Gastroesophageal sphincter (tissue), 4 donors: ENCODE measurements at regions not wholly inside any gene's neighbourhood (a gene's known extent, or its start where the extent isn't known, plus 50 kb on each side); places are given as distances from the start of the nearest gene placed in this dataset.

Experiments used
- ATAC-seq: fragments of 150-250 bp; one replicate; pipeline ENCODE4 v1.9.1; 2016; ENCODE audit warnings: mild to moderate bottlenecking, moderate library complexity
- H3K27ac ChIP-seq, 4 donors: fragments of 200-600 bp; sonication (generic) in 3 of 4; 1 replicate in 3 of 4; 2 replicates in 1 of 4; pipeline ENCODE4 v1.5.1; 2016 to 2019
- H3K27me3 ChIP-seq: fragments of 200-600 bp; sonication (generic); one replicate; pipeline ENCODE4 v1.5.1; 2019
- H3K36me3 ChIP-seq, 2 donors: fragments of 200-600 bp; sonication (generic); one replicate each; pipeline ENCODE4 v1.5.1; 2019; ENCODE audit warnings: control low read depth in 1 of 2
- H3K4me1 ChIP-seq, 3 donors: fragments of 200-600 bp; sonication (generic); 1 replicate in 2 of 3; 2 replicates in 1 of 3; pipeline ENCODE4 v1.5.1; 2016 to 2019; ENCODE audit warnings: control low read depth in 2 of 3
- H3K4me3 ChIP-seq, 2 donors: fragments of 200-600 bp; sonication (generic); one replicate each; pipeline ENCODE4 v1.5.1; 2019; ENCODE audit warnings: mild to moderate bottlenecking in 1 of 2, moderate library complexity in 1 of 2
- H3K9me3 ChIP-seq, 3 donors: fragments of 200-600 bp; sonication (generic); one replicate each; pipeline ENCODE4 v1.5.1; 2017 to 2019; ENCODE audit warnings: control low read depth in 2 of 3
- EP300 ChIP-seq: sonication (generic); formaldehyde crosslinking; IDR thresholded peaks from one replicate; pipeline ENCODE4 v1.6.1; 2017; ENCODE audit warnings: antibody characterized with exemption, mild to moderate bottlenecking
- POLR2A ChIP-seq, 2 donors: fragments of 450-650 bp; IDR thresholded peaks; one replicate each; pipeline ENCODE4 v1.6.1; 2017; ENCODE audit warnings: antibody characterized with exemption in 2 of 2, mild to moderate bottlenecking in 2 of 2, moderate library complexity in 1 of 2
- POLR2AphosphoS5 ChIP-seq: sonication (generic); formaldehyde crosslinking; IDR thresholded peaks from one replicate; pipeline ENCODE4 v1.6.1; 2017; ENCODE audit warnings: antibody characterized with exemption
- WGBS, 2 donors: methylation state at CpG; one replicate each; pipeline ENCODE4 v1.1.5; 2018; ENCODE audit warnings: low coverage in 1 of 2; 5-methylcytosine and 5-hydroxymethylcytosine counted together
- TF ChIP-seq, protein P1 (sequence below), 4 experiments: fragments of 200-600 bp in 2 of 4; fragments of 450-650 bp in 2 of 4; sonication (generic) in 1 of 4; IDR thresholded peaks; one replicate each; pipeline ENCODE4 v1.5.1; 2017 to 2019; ENCODE audit warnings: antibody characterized with exemption in 4 of 4, mild to moderate bottlenecking in 2 of 4, moderate library complexity in 2 of 4

DNA sequence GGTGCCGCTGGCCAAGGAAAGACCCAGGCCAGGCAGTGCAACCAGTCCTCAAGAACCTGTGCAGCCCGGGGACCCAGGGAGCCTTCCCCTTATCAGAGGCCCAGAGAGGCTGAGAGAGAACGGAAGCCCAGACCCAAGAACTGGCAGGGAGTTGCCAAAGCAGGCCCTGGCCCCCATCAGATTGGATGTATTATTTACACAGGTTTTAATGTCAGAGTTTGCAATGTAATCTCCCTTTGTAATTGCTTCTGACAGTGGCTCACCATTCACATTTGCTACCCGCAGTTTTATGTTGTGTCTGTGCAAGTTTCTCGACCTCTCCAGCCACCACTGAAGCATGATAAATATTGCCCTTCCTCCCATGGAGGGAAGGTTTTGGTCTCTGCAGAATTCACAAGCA is 660.9 kb downstream of the LIG4 start:
- Histone ChIP-seq H3K27me3 (no peaks in the 10 kb centered on the region), H3K27ac (no peak overlapping the region), H3K36me3 (no peaks in the 10 kb centered on the region), H3K4me1 (no peaks in the 10 kb centered on the region), H3K4me3 (no peak overlapping the region), H3K9me3 (no peaks in the 10 kb centered on the region)
- TF ChIP-seq EP300 (no peak), POLR2AphosphoS5 (no peak)
- WGBS, 2 donors: 41 to 60% methylated on average over 3 of the region's 5 CpGs
- ATAC-seq: no peak

DNA sequence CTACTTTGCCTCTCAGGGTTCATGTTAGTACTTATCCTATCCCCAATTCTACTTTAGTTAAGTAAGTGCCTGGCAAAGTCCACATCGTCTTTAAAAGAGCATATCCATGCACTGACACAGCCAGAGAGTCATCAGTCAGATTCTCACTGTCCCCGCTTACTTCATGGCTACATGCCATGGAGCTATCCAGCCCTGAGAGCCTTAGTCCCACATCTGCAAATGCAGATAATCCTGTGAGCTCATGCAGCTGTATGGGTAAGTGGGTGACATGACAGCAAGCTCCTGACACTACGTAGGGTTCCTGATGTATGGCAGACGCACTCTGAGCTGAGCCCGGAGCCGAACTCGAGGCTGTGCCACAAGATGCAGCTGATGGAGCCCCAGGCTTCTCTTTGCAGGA is 661.5 kb downstream of the LIG4 start:
- H3K36me3 ChIP-seq: no peaks in the 10 kb centered on the region
- WGBS, 2 donors: 13 to 52% methylated on average over 1 to 5 of the region's 7 CpGs
- ATAC-seq: no peak

DNA sequence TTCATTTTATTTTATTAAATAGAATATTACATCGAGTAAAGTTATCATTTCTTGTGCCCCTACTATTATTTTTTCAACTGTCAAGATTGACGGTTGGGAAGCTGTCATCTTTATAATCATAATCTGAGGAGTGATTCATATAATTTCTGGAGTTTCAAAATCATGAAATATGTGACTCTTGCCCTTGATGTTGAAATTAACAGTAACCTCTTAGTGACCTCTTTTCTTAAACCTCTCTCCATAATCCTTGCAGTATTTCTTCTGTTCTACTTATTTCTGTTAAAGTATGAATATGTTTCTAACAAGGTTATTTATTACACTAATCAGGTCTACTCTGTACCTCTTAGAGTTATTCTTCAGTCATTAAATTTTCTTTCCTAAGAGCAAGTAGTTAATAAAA is 663.8 kb downstream of the LIG4 start:
- Histone ChIP-seq H3K9me3 (no peaks in the 10 kb centered on the region), H3K27ac (no peak overlapping the region), H3K4me3 (no peak overlapping the region), H3K27me3 (no peaks in the 10 kb centered on the region), H3K36me3 (no peaks in the 10 kb centered on the region), H3K4me1 (no peaks in the 10 kb centered on the region)
- 46 to 69% methylated on average over 2 of the region's 2 CpGs for WGBS, 2 donors
- ATAC-seq: no peak
- TF ChIP-seq POLR2AphosphoS5 (no peak), POLR2A (IDR thresholded peaks at IDR 0.05) (no peak), EP300 (no peak)
- TF ChIP-seq, protein P1, sequence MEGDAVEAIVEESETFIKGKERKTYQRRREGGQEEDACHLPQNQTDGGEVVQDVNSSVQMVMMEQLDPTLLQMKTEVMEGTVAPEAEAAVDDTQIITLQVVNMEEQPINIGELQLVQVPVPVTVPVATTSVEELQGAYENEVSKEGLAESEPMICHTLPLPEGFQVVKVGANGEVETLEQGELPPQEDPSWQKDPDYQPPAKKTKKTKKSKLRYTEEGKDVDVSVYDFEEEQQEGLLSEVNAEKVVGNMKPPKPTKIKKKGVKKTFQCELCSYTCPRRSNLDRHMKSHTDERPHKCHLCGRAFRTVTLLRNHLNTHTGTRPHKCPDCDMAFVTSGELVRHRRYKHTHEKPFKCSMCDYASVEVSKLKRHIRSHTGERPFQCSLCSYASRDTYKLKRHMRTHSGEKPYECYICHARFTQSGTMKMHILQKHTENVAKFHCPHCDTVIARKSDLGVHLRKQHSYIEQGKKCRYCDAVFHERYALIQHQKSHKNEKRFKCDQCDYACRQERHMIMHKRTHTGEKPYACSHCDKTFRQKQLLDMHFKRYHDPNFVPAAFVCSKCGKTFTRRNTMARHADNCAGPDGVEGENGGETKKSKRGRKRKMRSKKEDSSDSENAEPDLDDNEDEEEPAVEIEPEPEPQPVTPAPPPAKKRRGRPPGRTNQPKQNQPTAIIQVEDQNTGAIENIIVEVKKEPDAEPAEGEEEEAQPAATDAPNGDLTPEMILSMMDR (IDR thresholded peaks at IDR 0.05): no peak

More for the DNA sequence above, 661.5 kb downstream of the LIG4 start:
- H3K27me3 ChIP-seq: no peaks in the 10 kb centered on the region
- H3K4me1 ChIP-seq: no peaks in the 10 kb centered on the region
- H3K4me3 ChIP-seq: no peak overlapping the region
- no peaks in the 10 kb centered on the region for H3K9me3 ChIP-seq
- no peak overlapping the region for H3K27ac ChIP-seq
- TF ChIP-seq POLR2A (IDR thresholded peaks at IDR 0.05) (no peak), EP300 (no peak), POLR2AphosphoS5 (no peak)
- TF ChIP-seq, protein P1 (IDR thresholded peaks at IDR 0.05): no peak

DNA sequence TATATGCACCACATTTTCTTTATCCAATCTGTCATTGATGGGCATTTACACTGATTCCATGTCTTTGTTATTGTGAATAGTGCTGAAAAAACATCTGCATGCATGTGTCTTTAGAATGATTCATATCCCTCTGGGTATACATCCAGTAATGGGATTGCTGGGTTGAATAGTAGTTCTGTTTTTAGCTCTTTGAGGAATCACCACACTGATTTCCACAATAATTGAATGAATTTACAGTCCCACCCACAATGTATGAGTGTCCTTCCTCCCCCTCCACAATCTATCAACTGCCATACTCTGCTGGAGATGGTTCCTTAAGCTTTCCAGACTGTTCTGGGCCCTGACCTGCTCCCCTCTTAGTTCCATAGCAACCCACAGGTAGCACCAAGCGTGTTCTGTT is 667.0 kb downstream of the LIG4 start:
- 91% methylated on average over 1 of the region's 1 CpG; no CpG with 5 or more reads in 1 of the 2 donors for WGBS, 2 donors

DNA sequence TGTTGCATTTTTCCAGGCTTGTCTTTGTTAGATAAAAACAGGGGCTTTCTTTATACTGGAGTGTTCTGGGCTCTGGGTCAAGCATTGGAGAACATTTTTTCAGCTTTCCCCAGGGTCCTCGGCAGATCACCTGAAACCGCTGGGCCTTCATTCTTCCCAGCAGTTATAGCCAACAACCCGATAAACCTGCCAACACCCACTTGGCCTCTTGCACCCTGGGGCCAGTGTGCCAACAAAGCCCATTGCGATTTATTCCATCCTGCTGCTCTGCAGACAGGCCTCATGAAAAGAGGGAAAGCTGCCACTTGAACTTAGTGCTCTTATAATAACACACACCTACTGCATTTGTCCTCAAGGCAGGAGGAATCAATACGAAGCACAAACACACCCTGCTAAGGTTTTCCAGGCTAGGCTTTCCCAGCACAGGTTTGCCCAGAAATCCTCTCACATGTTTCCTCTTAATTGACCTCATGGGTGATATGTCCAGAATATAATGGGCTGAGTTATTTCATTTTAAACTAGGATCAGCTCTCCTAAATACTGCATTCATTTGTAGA is 669.3 kb downstream of the LIG4 start:
- Histone ChIP-seq H3K9me3 (peaks cover 0 to 6% (median 0%) of the 10 kb centered on the region in 3 donors), H3K27me3 (no peaks in the 10 kb centered on the region), H3K27ac (no peak overlapping the region), H3K36me3 (no peaks in the 10 kb centered on the region), H3K4me3 (no peak overlapping the region), H3K4me1 (no peaks in the 10 kb centered on the region)
- WGBS, 2 donors: 46 to 63% methylated on average over 4 to 5 of the region's 5 CpGs
- TF ChIP-seq, protein P1 (IDR thresholded peaks at IDR 0.05): no peak
- TF ChIP-seq POLR2A (IDR thresholded peaks at IDR 0.05) (no peak), POLR2AphosphoS5 (no peak), EP300 (no peak)
- ATAC-seq: no peak

More for the DNA sequence above, 667.0 kb downstream of the LIG4 start:
- no peak for ATAC-seq
- Histone ChIP-seq H3K4me3 (no peak overlapping the region), H3K27me3 (no peaks in the 10 kb centered on the region), H3K27ac (no peak overlapping the region), H3K4me1 (no peaks in the 10 kb centered on the region), H3K36me3 (no peaks in the 10 kb centered on the region), H3K9me3 (peaks cover 0 to 6% (median 0%) of the 10 kb centered on the region in 3 donors)
- TF ChIP-seq POLR2AphosphoS5 (no peak), EP300 (no peak)

DNA sequence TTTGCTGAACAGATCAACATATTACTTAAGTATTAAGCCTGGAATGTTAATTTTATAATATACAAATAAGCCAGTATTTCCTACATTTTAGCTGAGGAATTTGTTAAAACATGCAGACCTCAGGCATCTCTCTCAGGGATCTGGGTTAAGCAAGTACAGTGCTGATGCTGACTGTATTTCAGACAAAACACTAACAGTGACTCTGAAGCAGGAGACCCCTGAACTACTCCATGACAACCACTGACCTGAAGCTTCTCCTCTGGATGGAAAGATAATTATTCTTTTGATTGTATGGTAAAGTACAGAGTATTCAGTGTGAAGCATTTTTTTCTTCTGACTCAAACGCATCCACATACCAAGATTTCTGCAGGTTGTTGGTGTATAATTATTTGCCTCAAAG is 680.8 kb downstream of the LIG4 start:
- 56 to 71% methylated on average over 1 of the region's 1 CpG for WGBS, 2 donors
- Histone ChIP-seq H3K9me3 (peaks cover 0 to 5% (median 0%) of the 10 kb centered on the region in 3 donors), H3K27me3 (no peaks in the 10 kb centered on the region), H3K36me3 (no peaks in the 10 kb centered on the region), H3K27ac (no peak overlapping the region), H3K4me3 (no peak overlapping the region), H3K4me1 (no peaks in the 10 kb centered on the region)
- TF ChIP-seq EP300: no peak
- TF ChIP-seq POLR2A (IDR thresholded peaks at IDR 0.05): no peak
- TF ChIP-seq POLR2AphosphoS5: no peak
- TF ChIP-seq, protein P1 (IDR thresholded peaks at IDR 0.05): no peak
- ATAC-seq: no peak
